PC-3 (cell line): ENCODE measurements at regions not wholly inside any gene's neighbourhood (a gene's known extent, or its start where the extent isn't known, plus 50 kb on each side); places are given as distances from the start of the nearest gene placed in this dataset.

Source experiments
- EZH2 ChIP-seq: fragments of 300-600 bp; sonication (generic); IDR thresholded peaks from one replicate; pipeline ENCODE4 v1.6.1; 2017; ENCODE audit warnings: antibody characterized with exemption, mild to moderate bottlenecking, low read length; ENCODE audit not compliant: unreplicated experiment
- TF ChIP-seq, protein P1 (sequence below): fragments of 300-600 bp; sonication (generic); conservative IDR thresholded peaks from 2 replicates; pipeline ENCODE4 v1.5.1; 2017; ENCODE audit warnings: antibody characterized with exemption, low read depth, mild to moderate bottlenecking, low read length

DNA sequence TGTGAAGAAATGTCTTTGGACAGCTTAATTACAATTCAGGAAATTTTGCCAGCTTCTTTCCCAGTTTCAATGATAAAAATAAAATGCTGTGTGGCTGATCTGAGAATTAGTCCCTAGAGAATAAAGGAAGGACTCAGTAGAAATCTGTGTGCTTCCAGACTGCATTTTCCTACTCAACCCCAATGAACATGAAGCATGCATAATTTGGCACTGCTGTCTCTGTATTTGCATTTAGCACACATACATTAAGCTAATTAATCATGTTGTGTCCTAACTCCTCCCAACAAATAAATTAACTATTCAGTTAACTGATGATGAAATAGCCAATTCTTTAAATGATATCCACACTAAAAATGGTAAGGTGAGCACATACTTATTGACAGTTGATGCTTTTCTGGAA lies 380.0 kb upstream of the RORB start:
- TF ChIP-seq, protein P1, sequence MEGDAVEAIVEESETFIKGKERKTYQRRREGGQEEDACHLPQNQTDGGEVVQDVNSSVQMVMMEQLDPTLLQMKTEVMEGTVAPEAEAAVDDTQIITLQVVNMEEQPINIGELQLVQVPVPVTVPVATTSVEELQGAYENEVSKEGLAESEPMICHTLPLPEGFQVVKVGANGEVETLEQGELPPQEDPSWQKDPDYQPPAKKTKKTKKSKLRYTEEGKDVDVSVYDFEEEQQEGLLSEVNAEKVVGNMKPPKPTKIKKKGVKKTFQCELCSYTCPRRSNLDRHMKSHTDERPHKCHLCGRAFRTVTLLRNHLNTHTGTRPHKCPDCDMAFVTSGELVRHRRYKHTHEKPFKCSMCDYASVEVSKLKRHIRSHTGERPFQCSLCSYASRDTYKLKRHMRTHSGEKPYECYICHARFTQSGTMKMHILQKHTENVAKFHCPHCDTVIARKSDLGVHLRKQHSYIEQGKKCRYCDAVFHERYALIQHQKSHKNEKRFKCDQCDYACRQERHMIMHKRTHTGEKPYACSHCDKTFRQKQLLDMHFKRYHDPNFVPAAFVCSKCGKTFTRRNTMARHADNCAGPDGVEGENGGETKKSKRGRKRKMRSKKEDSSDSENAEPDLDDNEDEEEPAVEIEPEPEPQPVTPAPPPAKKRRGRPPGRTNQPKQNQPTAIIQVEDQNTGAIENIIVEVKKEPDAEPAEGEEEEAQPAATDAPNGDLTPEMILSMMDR = no peak
- no peak for TF ChIP-seq EZH2
